HG03571 (cell line): ENCODE measurements at regions not wholly inside any gene's neighbourhood (a gene's known extent, or its start where the extent isn't known, plus 50 kb on each side); places are given as distances from the start of the nearest gene placed in this dataset.
"Not testable (repeated sequence)": the region's sequence is repeated elsewhere in the genome, so short reads cannot be mapped to it uniquely, and the experiment has no call there.

ENCODE experiments used
- ATAC-seq: cut with Tn5 transposase; IDR thresholded peaks from one replicate; pipeline ENCODE4 v1.9.1; 2021; ENCODE audit not compliant: unreplicated experiment

GRCh38 chr5:93235761-93236160, 345.3 kb downstream of the NR2F1-AS1 start:
- no peak for ATAC-seq

GRCh38 chr5:93226202-93226735, 354.8 kb downstream of the NR2F1-AS1 start:
- no peak for ATAC-seq

GRCh38 chr5:93225748-93226147, 355.3 kb downstream of the NR2F1-AS1 start:
- no peak for ATAC-seq

GRCh38 chr5:93224624-93225023, 356.4 kb downstream of the NR2F1-AS1 start:
- ATAC-seq, result no peak

- ATAC-seq, result no peak
These were observed 359.2 kb downstream of the NR2F1-AS1 start for GRCh38 chr5:93221773-93222172.

GRCh38 chr5:93220431-93220830, 360.6 kb downstream of the NR2F1-AS1 start:
- no peak for ATAC-seq

GRCh38 chr5:93219641-93220145, 361.3 kb downstream of the NR2F1-AS1 start:
- ATAC-seq, result no peak

- not testable (repeated sequence) for ATAC-seq
These were observed 367.8 kb downstream of the NR2F1-AS1 start for GRCh38 chr5:93213111-93213794.

GRCh38 chr5:93209476-93209875, 371.5 kb downstream of the NR2F1-AS1 start:
- ATAC-seq, result no peak

- ATAC-seq, result no peak
These were observed 372.8 kb downstream of the NR2F1-AS1 start for GRCh38 chr5:93208141-93208751.

- no peak for ATAC-seq
These were observed 374.8 kb downstream of the NR2F1-AS1 start for GRCh38 chr5:93206203-93206602.

- ATAC-seq, result no peak
These were observed 380.0 kb downstream of the NR2F1-AS1 start for GRCh38 chr5:93201061-93201460.

GRCh38 chr5:93196986-93197385, 384.0 kb downstream of the NR2F1-AS1 start:
- ATAC-seq, result no peak

GRCh38 chr5:93193431-93194347, 387.3 kb downstream of the NR2F1-AS1 start:
- ATAC-seq, result no peak

- no peak for ATAC-seq
These were observed 388.3 kb downstream of the NR2F1-AS1 start for GRCh38 chr5:93192683-93193082.

GRCh38 chr5:93192087-93192486, 388.9 kb downstream of the NR2F1-AS1 start:
- ATAC-seq, result no peak

GRCh38 chr5:93191035-93191817, 389.8 kb downstream of the NR2F1-AS1 start:
- no peak for ATAC-seq

- ATAC-seq, result no peak
These were observed 391.3 kb downstream of the NR2F1-AS1 start for GRCh38 chr5:93189707-93190120.

GRCh38 chr5:93188876-93189485, 392.0 kb downstream of the NR2F1-AS1 start:
- no peak for ATAC-seq

- ATAC-seq, result no peak
These were observed 394.8 kb downstream of the NR2F1-AS1 start for GRCh38 chr5:93186076-93186682.
